Osteocyte (in vitro differentiated cells): ENCODE measurements at regions not wholly inside any gene's neighbourhood (a gene's known extent, or its start where the extent isn't known, plus 50 kb on each side); places are given as distances from the start of the nearest gene placed in this dataset.

Source experiments
- DNase-seq: peaks from one replicate; pipeline ENCODE4 v3.0.0; 2021; ENCODE audit warnings: mixed read lengths; ENCODE audit not compliant: unreplicated experiment; ENCODE audit errors: extremely low spot score
- H3K27ac Mint-ChIP-seq: one replicate; pipeline ENCODE4 v1.8.0; 2021; ENCODE audit warnings: mild to moderate bottlenecking, mixed read lengths; ENCODE audit not compliant: unreplicated experiment
- H3K27me3 Mint-ChIP-seq: one replicate; pipeline ENCODE4 v1.8.0; 2021; ENCODE audit warnings: mixed read lengths; ENCODE audit not compliant: unreplicated experiment
- H3K36me3 Mint-ChIP-seq: one replicate; pipeline ENCODE4 v1.8.0; 2021; ENCODE audit warnings: mixed read lengths; ENCODE audit not compliant: unreplicated experiment
- H3K4me1 Mint-ChIP-seq: one replicate; pipeline ENCODE4 v1.8.0; 2021; ENCODE audit warnings: mixed read lengths; ENCODE audit not compliant: unreplicated experiment
- H3K4me3 Mint-ChIP-seq: one replicate; pipeline ENCODE4 v1.8.0; 2021; ENCODE audit warnings: mild to moderate bottlenecking, moderate library complexity, mixed read lengths; ENCODE audit not compliant: unreplicated experiment
- H3K9me3 Mint-ChIP-seq: one replicate; pipeline ENCODE4 v1.8.0; 2021; ENCODE audit warnings: mixed read lengths; ENCODE audit not compliant: unreplicated experiment
- CTCF ChIP-seq: fragments of 200-600 bp; sonication (generic); IDR thresholded peaks from 2 replicates; pipeline ENCODE4 v1.5.0; 2021; ENCODE audit warnings: antibody characterized with exemption, mild to moderate bottlenecking, moderate library complexity

- no peak overlapping the region for H3K27ac Mint-ChIP-seq
- no peaks in the 10 kb centered on the region for H3K36me3 Mint-ChIP-seq
- no peaks in the 10 kb centered on the region for H3K9me3 Mint-ChIP-seq
- H3K4me1 Mint-ChIP-seq, result no peaks in the 10 kb centered on the region
- H3K27me3 Mint-ChIP-seq, result peaks cover 2% of the 10 kb centered on the region
- no peak overlapping the region for H3K4me3 Mint-ChIP-seq
- TF ChIP-seq CTCF, result no peak
- DNase-seq, result no peak
Observed at GRCh38 chr1:208785629-208786028, 541.4 kb upstream of the PLXNA2 start.

DNA sequence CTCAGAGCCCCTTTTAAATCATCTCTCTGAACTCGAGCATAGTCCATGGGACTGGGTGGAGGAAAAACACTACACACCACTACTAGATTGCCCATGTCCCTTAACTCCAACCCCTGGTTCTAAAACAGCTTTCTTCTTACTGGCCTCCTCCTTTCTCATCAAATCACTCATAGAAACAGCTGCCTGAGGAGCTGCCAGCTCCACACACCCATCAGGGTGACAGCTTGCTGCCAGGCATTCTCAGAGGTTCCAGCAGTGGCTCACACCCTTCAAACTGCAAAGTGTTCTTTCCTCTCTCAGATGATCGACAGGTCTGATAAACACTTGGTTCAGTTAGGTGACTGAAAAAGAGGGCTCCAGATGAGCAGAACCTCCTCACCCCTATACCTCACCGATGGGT lies 543.0 kb upstream of the PLXNA2 start:
- Mint-ChIP-seq H3K27me3 (peaks cover 2% of the 10 kb centered on the region), H3K4me3 (no peak overlapping the region), H3K4me1 (peaks cover 9% of the 10 kb centered on the region), H3K9me3 (no peaks in the 10 kb centered on the region), H3K36me3 (no peaks in the 10 kb centered on the region), H3K27ac (no peak overlapping the region)
- no peak for DNase-seq
- TF ChIP-seq CTCF, result no peak

GRCh38 chr1:208788013-208788540 lies 543.9 kb upstream of the PLXNA2 start:
- Mint-ChIP-seq H3K9me3 (no peaks in the 10 kb centered on the region), H3K27me3 (peaks cover 2% of the 10 kb centered on the region), H3K27ac (no peak overlapping the region), H3K36me3 (no peaks in the 10 kb centered on the region), H3K4me3 (no peak overlapping the region), H3K4me1 (peaks cover 9% of the 10 kb centered on the region)
- TF ChIP-seq CTCF, result no peak
- DNase-seq, result no peak

- peaks cover 9% of the 10 kb centered on the region for H3K4me1 Mint-ChIP-seq
- no peaks in the 10 kb centered on the region for H3K36me3 Mint-ChIP-seq
- peaks cover 2% of the 10 kb centered on the region for H3K27me3 Mint-ChIP-seq
- no peak overlapping the region for H3K27ac Mint-ChIP-seq
- DNase-seq, result no peak
- H3K9me3 Mint-ChIP-seq, result no peaks in the 10 kb centered on the region
- TF ChIP-seq CTCF, result no peak
- no peak overlapping the region for H3K4me3 Mint-ChIP-seq
Observed at GRCh38 chr1:208791456-208791855, 547.3 kb upstream of the PLXNA2 start.

DNA sequence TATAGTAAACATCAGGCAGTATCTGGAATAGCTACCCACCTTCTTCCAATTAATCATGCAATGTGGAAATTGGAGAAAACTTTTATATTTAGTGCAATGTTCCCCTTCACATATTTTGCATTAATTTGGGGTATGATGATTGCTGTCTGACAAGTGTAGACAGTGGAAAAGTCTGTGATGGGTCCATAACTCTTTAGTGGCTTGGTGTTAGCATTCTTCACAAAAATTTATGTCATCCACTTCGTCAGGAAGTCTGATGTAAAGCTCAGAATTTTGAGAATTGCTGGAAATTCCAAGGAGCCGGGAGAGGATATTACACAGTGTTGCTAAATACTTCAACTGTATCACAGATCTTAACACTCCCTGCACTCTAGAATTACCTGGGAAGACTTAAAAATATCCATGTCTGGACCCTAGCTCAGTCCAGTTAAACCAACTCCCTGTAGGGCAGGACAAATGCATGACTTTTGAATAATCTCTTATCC lies 549.7 kb upstream of the PLXNA2 start:
- TF ChIP-seq CTCF, result no peak
- no peaks in the 10 kb centered on the region for H3K27me3 Mint-ChIP-seq
- H3K27ac Mint-ChIP-seq, result no peak overlapping the region
- no peaks in the 10 kb centered on the region for H3K9me3 Mint-ChIP-seq
- H3K4me1 Mint-ChIP-seq, result peaks cover 9% of the 10 kb centered on the region
- no peaks in the 10 kb centered on the region for H3K36me3 Mint-ChIP-seq
- DNase-seq, result no peak
- H3K4me3 Mint-ChIP-seq, result no peak overlapping the region
